Left hindlimb (tissue), 1 donor: ENCODE measurements at regions not wholly inside any gene's neighbourhood (a gene's known extent, or its start where the extent isn't known, plus 50 kb on each side); places are given as distances from the start of the nearest gene placed in this dataset.
"Not testable (repeated sequence)": the region's sequence is repeated elsewhere in the genome, so short reads cannot be mapped to it uniquely, and the experiment has no call there.

ENCODE experiments used
- DNase-seq: peaks from one replicate; pipeline ENCODE4 v3.0.0-alpha.2; 2018

DNA sequence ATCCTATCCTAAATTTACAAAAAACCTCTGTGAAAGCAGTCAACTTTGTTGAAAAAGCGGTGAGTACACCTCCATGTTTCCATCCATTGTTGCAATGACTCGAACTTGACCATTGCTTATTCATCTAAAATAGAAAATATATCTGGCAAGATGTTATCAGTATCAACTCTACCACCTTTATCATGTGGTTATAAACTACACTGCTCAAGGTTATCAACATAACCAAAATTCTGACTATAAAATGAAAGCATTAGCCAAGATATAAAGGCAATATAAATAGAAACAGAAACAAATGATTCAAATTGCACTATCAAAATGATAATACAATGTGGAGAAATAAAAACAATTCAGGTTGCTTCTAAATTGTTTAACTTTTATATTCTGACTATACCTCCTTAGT lies 150.0 kb downstream of the AVL9 start:
- not testable (repeated sequence) for DNase-seq

DNA sequence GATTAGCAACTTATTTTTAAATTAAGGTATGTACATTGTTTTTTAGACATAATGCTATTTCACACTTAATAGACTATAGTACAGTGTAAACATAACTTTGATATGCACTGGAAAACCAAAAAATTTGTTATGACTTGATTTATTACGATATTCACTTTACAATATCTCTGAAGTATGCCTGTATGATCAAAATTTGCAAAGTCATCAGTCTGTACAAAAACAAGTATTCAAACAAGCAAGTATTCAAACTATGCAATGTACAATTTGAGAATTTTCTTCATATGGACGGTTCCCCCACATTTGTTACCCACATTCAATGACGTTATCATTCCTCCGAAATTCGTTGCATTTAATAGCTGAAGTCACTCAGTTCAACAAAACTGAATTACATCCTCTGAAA lies 147.9 kb downstream of the AVL9 start:
- DNase-seq: no peak

DNA sequence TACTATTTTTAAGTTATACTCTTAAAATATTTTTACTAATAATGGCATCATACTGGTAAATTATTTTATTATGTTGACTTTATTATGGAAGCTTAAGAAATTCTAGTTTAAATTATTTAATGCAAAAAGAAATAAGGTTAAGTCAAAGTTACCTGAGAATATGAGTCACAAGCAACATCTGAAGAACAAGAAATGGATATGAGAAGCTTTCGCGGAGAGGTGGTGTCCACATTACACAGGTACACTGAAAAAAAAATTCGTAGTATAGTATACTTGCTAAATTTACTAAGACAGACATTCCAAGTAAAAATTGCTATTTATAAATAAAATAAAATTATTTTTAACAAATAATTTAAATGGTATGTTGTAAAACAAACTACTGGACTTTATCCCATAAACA lies 143.8 kb downstream of the AVL9 start:
- DNase-seq: no peak

DNA sequence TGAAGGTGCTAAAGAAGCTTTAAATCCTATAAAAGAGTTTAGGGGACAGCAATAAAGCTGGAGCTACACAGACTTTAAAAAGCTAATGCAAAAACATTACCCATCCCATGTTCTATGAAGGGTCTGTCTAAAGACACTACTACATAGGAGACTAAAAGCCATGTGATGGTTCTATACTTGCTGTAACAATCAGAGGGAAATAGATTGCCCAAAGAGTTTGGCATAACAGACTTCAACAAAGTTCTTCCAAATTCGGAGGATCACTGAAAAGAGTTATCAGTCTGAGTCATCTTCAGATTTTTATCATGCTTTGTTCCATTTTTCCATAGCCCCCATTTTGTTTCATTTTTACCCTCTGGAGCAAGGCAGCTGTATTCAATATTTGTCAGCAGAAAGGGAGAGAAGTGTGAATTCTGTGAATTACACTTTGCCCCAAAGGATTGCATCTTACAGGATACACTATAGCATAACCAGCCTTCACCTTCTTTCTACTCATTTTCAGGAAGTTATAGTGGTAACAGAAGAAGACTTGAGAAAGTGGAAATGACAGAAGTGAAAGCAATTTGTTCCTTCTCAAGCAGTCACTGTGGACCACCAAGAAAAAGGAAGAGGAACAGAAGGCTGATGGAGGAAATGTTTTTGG lies 143.3 kb downstream of the AVL9 start:
- DNase-seq: not testable (repeated sequence)
